Embryonic facial prominence (tissue), 1 donor: ENCODE measurements at regions not wholly inside any gene's neighbourhood (a gene's known extent, or its start where the extent isn't known, plus 50 kb on each side); places are given as distances from the start of the nearest gene placed in this dataset.

Experiments used
- DNase-seq: peaks from one replicate; pipeline ENCODE4 v3.0.0-alpha.2; 2016; ENCODE audit errors: extremely low spot score

DNA sequence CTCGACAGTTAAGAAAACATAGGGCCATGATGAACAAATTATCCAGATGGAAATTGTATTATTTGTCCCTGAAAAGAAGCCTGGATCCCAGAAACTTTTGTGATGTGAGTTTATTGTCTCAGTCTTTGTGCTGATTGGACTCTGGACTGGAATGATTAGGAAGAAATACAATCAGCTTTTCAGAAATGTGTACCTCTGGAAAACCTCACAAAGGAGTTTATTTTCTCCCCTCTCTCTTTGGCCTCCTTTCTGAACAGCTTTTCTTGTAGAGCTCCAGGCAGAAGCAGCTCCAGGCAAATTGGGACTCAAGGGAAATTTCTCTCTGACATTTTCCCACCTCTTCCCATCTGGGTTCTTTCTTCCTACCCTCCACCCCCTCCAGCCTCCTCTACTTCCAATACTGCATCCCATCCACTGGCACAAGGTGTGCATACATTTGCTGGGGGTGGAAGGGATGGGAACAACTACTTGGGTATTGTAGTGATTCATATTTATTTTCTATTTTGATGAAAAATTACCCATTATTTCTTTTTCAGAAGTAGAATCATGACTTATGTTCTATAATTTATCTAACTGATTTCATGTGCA, 119.7 kb downstream of the CD47 start:
- no peak for DNase-seq

DNA sequence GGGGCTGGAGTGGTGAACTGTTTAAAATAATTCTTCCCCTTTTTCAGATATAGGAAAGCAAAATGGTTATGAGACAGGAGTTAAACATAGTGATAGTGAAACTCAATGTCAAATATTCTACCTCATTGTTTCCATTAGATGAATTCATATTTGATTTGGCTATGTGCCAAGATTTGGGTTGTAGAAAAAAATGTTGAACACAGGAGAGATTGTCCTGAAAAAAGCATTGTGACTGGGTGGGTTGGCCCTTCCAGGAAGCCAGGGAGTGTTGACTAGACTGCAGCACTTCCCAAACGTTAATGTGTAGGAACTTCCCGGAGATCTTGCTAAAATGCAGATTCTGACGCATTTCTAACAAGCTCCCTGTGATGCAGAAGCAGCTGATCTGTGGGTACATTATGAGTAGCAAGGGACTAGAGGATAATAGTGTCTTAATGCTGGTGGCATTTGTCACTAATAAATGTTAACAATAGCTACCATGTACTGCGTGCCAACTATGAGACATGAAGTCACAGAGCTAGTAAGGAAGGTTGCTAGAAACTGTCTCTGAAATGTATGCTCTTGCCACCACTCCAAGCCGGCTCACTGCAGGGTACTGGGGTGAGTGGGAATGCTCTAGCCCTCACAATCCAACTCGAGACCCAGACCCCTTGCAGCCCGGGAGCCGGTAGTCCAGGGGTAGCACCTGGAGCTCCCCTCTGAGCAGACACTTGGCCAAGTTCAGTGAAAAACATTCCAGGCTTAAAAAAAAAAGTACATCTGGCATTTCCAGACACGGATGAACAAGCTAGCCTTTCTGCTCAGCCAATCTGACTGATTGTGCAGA, 120.6 kb downstream of the CD47 start:
- peak; percentile 45 for DNase-seq

DNA sequence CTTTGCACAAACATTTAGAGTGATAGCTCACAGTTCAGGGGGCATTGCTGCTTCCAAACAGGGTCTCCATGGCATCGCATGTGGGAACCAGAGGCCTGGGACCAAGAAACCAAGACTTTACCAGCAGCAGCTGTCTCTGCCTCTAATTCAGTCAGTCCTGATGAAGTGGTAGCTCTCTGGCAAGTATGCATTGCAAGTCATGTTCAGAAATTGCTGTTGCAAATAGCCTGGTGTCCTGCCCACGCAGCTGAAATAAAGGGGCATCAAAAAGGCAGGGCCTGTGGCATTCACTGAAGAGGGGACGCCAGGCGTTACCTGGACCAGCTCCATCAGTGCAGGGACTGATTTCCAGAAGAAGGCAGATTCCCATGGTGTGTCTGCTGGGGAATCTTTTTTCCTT, 121.3 kb downstream of the CD47 start:
- no peak for DNase-seq

DNA sequence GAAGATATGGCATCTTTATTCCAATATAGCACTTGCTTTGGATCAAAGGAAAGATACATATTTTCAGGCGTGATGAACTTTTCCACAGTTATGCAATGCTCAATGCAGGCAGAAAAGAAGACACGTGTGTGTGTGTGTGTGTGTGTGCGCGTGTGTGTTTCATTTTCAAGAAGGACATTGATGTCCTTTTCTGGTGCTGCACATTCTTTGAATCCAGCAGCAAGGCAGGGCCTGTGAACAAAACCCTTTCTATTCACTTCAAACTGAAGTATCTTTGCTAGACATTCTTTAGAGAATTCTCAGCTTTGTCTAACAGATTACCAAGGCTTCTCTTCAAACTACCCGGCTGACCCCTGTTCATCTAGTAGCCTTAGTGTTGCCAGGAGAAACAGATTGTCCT, 124.6 kb downstream of the CD47 start:
- DNase-seq, result no peak

DNA sequence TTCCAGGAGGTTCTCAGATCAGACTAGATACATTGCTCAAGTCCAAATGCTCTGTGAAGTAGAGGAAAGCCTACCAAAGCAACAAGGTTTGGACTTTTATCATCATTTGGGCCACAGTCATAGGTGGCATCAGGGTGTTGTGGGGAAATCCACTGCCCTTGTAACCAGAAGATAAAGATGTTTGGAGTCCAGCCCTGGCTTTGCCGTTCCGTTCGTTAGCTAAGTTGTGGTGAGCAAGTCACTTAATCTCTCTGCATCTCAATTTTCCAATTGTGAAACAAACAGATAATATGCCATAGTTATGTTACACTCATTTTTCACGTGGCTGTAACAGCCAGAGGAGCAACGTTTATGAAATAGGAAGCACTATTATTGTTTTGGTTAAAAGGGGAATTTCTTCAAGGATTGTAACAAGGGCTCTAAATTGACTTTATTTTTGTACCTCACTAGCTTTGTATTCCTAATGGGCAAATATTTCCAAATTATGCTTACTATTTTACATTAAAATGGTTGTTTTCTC, 125.6 kb downstream of the CD47 start:
- no peak for DNase-seq

DNA sequence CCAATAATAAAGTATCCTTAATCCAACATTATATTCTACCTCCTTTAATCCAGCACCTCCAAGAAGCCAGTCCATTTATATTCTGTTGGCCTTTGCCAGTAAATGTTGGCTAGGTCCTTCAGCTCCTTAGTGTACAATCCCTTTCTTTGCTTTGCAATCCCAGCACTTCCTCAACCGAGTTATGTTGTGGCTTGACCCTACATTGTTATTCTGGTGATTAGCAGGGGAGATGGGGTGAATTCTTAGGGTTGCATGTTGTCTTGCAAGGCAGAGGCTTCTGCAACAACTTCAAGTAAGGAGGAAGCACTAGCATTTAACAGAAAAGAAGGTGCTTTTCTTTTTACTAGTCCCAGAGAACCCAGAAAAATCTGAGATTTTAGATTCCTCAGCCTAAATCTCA, 127.2 kb downstream of the CD47 start:
- DNase-seq, result no peak

DNA sequence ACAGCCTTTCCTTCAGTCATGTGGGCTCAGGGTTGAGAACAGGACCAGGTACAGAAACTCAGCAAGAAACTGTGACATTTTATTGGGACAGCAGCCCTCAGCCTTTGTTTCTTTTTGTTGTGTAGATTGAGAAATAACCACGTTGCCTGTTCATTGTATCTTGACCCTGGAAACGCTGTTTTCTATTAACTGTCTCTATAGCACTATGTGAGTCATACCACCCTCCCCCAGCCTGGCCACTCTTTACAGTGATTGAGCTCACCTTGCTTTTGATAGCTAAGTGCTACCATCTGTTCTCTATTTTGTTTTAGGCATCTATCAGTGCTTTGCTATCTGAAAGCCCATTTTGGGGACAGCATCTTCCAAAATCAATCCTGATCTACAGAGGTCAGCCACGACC, 127.9 kb downstream of the CD47 start:
- no peak for DNase-seq

DNA sequence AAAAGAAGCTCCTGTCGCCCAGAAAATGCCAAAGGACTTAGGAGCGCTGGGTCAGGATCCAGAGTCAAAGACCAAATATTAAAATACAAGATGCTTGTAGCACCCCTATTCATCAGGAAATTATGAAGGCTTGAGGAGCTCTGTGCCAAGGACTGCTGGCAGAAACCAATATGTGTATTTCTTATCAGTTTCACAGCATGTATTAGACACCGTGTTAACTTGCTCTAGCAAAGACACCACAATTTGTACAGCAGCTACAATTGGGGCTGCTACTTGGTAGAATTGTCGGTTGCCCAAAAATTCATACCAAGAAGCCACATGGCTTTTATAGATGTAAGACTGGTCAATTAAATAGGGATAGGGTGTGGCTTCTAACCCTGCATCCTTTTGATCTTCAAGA, 128.8 kb downstream of the CD47 start:
- DNase-seq, result no peak

DNA sequence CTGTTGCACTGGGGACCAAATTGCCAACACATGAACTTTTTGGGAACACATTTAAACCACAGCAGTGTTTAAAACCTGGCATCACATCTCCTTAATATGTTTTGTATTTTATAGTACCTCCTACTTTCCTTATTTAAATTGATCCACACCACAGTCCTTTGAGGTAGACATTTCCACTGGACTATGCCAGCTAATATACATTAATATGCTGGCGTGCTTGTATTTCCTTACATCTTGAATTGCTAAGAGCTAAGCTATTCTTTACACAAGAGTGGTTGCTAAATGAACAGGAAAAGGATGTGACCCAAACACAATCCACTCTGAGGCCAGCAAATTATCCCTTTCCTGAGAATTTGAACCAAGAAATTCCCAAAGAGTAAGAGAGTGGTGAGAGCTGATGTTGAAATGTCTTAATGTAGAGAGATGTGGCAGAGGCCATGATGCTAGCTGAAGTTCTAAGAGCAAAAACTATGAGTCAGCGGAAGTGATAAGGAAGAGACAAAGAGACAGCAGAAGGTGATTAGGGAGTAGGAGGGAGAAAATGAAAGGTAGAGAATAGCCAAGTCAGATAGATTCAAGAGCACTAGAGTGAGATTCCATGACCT, 131.2 kb downstream of the CD47 start:
- DNase-seq, result no peak

DNA sequence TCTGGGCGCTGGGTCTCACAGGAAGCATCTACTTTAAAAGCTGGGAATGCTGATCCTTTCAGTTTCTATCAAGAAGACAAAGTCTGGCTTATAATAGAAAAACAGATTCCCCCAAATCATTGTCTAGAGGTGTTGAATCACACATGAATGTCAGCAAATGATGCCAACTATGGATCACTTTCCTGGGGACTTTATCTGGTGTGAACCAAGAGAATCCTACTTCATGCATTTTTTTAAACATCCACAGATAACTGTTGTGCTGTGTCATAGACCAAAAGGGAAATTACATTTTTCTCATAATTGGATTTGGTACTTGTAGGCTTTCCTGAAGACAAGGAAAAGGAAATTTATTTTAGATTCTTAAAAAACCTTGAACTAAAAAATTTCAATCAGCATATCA, 132.7 kb downstream of the CD47 start:
- no peak for DNase-seq

DNA sequence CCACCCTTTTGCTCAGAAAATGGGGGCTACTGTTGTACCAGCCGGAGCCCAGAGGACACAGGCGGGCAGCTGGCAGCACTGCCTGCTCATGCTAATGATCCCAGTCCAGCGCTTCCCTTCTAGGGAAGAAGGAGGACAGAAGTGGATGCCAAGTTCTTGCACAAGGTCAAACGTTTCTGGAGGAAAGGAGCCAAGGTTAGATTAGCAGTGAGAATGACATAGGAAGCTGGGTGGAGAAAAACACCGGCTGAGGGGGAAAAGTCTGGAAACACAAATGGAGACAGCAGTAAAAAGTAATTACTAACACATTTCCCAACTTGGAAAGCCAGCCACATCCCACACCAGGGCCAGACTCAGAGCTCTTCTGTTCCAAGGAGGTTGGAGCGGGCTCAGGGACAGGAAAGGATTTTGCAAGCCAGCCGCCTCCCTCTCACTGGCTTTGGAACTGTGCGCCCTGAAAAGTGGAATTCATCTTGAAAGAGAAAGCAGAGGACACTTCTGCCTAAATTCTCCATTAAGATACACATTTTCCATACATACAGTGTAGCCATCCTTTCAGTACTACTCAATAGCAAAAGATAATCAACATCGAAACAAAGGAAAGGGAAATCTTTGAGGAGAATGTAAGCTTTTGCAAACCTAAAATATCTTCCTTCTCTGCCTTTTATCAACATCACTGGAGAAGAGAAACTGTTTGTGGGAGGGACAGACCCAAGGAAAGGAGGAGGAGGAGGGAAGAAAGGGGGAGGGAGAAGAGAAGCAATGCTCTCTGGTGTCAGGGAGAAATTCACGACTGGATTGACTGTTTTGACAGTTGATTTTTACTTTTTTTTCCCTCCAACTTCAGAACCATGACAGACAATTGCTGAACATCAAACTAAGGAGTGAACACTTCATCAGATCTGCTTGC, 133.6 kb downstream of the CD47 start:
- peak; percentile 34 for DNase-seq

DNA sequence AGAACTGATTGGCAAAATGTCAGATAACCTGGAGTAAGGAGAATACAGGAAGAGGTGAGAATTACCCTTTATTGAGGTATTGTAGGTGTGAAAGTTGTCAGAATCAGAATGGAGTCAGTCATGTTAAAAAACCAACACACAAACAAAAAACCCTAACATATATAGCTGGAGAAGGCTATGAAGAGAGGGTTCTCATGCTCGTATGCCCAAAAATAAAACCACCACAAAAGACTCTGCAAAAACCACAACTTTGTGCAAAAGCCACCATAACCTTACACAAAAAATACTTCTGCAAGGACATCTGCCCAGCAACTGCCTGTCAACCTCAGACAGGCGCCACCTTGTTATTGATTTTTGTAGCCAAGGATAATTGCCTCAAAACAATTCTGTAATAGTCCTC, 136.0 kb downstream of the CD47 start:
- no peak for DNase-seq

DNA sequence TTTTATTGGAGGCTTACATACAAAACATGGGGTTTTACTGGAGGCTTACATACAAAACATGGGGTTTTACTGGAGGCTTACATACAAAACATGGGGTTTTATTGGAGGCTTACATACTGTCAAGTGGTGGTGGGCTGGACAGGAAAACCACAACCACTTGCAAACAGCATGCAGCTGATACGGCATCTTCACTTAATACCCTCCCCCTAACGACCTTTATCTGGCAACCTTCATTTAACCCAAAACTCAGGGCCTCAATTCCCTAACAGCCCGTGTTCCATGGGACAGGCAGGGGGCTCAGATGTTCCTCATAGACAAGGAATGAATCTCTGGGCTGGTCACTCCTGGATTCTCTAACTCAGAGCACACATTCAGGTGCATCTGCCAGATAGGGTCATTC, 137.1 kb downstream of the CD47 start:
- no peak for DNase-seq

DNA sequence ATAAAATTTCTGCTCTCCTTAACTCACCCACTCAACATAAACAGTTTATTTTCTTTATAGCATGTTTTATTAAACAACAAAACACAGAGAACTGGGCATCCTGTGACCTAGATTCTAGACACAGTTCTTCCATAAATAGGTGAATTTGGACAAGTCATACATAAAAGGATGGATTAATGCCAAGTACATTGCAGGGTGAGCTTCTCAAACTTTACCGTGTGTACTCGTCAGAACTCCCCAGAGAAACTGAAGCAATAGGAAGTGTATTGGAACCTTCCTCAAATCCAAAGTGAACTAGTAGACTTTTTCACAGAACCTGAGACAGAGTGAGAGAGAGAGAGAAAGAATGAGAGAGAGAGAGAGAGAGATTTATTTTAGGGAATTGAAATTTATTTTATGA, 139.7 kb downstream of the CD47 start:
- DNase-seq, result no peak

DNA sequence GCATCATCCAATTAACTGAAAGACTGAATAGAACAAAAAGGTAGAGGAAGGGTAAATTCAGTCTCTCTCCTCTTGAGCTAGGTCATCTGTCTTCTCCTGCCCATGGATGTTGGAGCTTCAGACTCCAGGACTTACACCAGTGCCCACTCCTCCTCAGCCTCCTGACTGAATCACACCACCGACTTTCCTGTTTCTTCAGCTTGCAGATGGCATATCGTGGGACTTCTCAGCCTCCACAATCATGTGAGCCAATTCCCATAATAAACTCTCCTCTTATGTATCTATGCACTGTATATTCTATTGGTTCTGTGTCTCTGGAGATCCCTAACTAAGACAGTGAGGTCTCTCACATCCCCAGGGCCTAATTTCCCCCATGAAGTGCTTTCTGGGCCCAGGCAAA, 140.4 kb downstream of the CD47 start:
- no peak for DNase-seq

DNA sequence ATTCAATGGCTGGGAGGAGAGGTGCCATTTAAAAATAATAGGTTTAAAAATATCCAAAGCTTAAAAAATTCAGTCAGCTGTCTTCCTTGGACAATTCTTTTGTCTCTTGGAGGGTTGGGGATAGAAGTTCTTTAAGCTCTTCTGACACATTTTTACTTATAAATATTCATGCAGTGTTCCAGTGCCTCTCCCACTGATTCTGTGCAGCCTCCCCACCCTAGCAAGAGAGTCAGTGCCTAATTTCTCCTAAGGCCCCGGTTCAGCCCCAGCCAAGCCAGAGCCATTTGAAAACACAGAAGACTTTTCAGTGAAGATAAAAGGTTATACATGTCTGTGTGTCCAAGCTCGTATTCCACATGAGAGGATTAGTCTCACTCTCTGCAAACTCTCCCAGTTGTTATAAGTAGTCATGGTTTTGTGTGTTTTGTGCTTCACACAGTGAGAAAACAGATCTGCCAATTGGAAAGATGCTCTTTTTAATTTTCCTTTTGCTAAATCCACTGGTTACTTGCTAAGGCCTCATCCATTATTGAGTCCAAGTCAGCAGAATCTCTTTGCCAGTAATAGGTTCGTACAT, 141.3 kb downstream of the CD47 start:
- no peak for DNase-seq

DNA sequence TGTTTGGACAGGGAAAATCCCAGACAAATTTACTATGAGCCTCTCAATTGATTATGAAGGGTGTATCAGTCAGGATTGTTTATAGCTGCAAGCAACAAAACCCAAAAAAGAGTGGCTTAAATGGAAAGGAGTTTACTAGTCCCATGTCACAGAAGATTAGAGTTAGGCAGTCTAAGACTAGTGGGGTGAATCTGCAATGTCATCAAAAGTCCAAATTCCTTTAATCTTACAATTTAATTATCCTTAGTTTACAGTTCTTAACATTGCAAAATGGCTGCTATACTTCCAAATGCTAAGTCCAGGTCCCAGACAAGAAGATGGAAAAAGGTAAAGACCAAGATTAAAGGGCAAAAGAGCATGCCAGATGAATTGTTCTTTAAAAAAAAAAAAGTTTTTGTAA, 143.6 kb downstream of the CD47 start:
- DNase-seq, result no peak

DNA sequence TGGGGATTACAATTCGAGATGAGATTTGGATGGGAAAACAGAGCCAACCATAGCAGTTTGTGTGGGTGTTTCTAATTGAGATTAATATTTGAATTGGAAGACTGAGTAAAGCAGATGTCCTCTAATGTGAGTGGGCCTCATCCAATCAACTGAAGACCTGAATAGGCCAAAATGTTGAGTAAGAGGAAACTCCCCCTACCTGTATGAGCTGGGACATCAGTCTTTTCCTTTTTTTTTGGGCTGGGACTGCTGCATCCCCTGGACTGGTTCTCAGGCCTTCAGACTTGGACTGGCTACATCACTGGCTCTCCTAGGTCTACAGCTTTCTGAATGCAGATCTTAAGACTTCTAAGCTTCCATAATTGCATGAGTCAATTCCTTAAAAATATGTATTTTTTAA, 144.1 kb downstream of the CD47 start:
- DNase-seq, result no peak

DNA sequence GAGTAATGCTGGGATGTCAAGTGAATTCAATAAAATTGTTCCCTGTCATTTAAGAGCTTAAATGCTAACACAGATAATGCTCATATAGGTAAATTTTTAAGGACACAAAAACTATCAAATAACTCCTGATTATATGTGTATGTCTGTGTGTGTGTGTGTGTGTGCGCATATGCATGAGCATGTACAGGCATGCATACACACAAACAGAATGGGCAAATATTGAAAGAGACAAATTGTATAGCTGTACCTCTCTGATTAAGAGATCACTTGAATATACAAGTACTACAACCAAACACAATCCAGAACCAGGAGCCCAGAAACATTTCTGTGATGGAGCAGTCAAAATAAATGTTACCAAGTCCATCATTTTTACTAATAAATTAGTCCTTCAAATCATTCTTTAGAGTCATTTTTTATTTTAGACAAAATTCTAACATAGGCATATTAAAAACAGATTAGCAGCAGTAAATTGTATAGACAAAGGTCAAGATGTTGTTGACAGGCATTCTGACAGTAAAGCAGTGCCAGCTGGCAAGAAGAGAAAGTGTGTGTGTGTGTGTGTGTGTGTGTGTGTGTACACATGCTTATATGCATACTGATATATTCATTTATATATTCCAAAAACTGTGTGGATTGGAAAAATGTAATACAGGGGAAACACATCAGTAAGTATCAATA, 145.3 kb downstream of the CD47 start:
- no peak for DNase-seq

DNA sequence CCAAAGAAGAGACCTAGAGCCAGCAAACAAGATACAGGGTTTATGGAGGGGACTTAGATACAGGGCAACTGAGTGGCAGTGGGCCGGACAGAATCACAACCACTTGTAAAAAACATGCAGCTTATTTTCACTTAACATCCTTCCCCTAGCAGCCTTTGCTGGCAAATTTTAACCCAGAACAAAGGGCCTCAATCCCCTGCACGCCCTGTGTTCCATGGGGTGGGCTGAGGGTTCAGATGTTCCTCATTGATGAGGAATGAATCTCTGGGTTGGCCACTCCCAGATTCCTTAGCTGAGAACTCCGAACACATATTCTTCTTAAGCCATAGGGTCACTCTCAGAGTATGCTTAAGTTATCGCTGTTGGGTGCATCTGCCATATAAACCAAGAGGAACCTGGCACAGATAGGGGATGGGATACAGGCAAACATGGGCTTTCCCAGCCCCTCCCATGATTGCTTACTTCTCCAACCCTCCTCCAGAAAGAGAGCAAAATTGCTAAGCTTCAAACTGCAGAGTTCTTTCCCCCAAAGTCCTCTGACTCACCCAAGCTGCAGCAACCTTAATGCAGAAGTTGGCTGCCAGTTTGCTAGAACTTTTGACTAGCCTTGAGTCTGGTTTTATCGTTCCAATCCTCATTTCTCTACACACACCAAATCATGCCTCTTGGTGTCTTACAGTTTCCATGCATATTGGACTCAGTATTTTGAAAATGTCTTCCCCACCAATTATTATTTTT, 146.9 kb downstream of the CD47 start:
- DNase-seq, result no peak
